ENCODE measurements at regions not wholly inside any gene's neighbourhood (a gene's known extent, or its start where the extent isn't known, plus 50 kb on each side); places are given as distances from the start of the nearest gene placed in this dataset.

GRCh38 chr2:116586328-116586689 lies 1228.2 kb upstream of the DDX18 start:
- 93% methylated on average over 1 of the region's 1 CpG; no CpG with 5 or more reads in 1 of the 2 experiments for WGBS, 2 experiments (ENCODE audit: insufficient coverage in 1 of 2, insufficient read length in 1 of 2)
- no peak overlapping the region for H3K9ac ChIP-seq (ENCODE audit: extremely low read depth, low read length, poor library complexity, severe bottlenecking)
- TF ChIP-seq CTCF (conservative IDR thresholded peaks at IDR 0.05) = no peak
- peak overlapping the region; percentile 96 for H3K27ac ChIP-seq (ENCODE audit: low read depth, low read length)
- no peaks in the 10 kb centered on the region for H3K36me3 ChIP-seq (ENCODE audit: control insufficient read depth, insufficient read depth, low read length)
- Mint-ChIP-seq H3K9me3 (peaks cover 12% of the 10 kb centered on the region), H3K4me3 (no peak overlapping the region), H3K27me3 (ENCODE audit: insufficient read depth) (no peaks in the 10 kb centered on the region), H3K4me1 (peaks cover 10% of the 10 kb centered on the region), H3K36me3 (ENCODE audit: low read depth) (peaks cover 3% of the 10 kb centered on the region), H3K27ac (no peak overlapping the region)
- H3K27me3 ChIP-seq (ENCODE audit: control insufficient read depth, insufficient read depth, low read length, poor library complexity, severe bottlenecking) = no peaks in the 10 kb centered on the region
- no peak for DNase-seq
- peaks cover 3% of the 10 kb centered on the region for H3K4me1 ChIP-seq (ENCODE audit: control insufficient read depth, insufficient read depth, low read length)
- no peak overlapping the region for H3K4me3 ChIP-seq (ENCODE audit: low read length)
- no peaks in the 10 kb centered on the region for H3K9me3 ChIP-seq (ENCODE audit: control insufficient read depth, low read length)

Data from endodermal cell (in vitro differentiated cells).